ENCODE measurements at regions not wholly inside any gene's neighbourhood (a gene's known extent, or its start where the extent isn't known, plus 50 kb on each side); places are given as distances from the start of the nearest gene placed in this dataset.

DNA sequence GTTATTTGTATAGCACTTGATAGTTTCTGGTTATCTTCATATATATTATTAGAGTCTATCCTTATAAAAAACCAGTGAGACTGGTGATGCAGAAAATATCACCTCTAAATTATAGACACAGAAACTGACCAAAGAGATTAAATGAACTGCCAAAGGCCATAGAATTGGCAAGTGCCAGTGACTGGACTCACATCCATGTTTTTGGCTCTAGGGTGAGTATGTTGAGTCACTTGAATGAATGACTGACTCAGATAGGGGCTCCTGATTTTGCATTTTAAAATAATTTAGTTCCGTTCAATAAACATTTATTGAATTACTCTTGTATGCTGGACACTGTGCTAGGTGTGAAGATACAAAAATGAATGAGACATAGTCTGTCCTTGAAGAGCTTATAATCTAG lies 70.7 kb downstream of the NR2F1 start:
- Histone ChIP-seq H4K20me1 (ENCODE audit: insufficient read depth) (no peaks in the 10 kb centered on the region), H3K9me3 (no peaks in the 10 kb centered on the region; the same call in 1 of the 2 replicates), H3K9me2 (no peaks in the 10 kb centered on the region), H3K4me1 (ENCODE audit: control insufficient read depth in 1 of 2, insufficient read depth in 2 of 2, low read depth in 1 of 2, low read length in 1 of 2) (no peaks in the 10 kb centered on the region; a peak in 2 of 4 replicates), H2AFZ (ENCODE audit: low read depth) (no peak overlapping the region), H3K79me2 (ENCODE audit: insufficient read depth) (no peaks in the 10 kb centered on the region), H3K9ac (no peak overlapping the region), H3K27me3 (ENCODE audit: insufficient read depth) (no peaks in the 10 kb centered on the region), H3K27ac (ENCODE audit: low read depth in 2 of 2, low read length in 1 of 2) (no peak overlapping the region), H3F3A (replicated peaks; ENCODE audit: insufficient read depth) (no peaks in the 10 kb centered on the region), H3K36me3 (replicated peaks in 1 of 2; ENCODE audit: control insufficient read depth in 1 of 2, insufficient read depth in 2 of 2, low read length in 1 of 2) (peaks cover 0 to 5% of the 10 kb centered on the region in 2 experiments), H3K4me3 (ENCODE audit: low read depth in 2 of 2, low read length in 1 of 2) (no peak overlapping the region), H3K4me2 (no peak overlapping the region)
- no peak for DNase-seq
- no peak for TF ChIP-seq FOXJ3 (CRISPR knock-in tag; IDR thresholded peaks at IDR 0.05)
- TF ChIP-seq GATA2 (CRISPR knock-in tag; IDR thresholded peaks at IDR 0.05): no peak
- TF ChIP-seq TAF1 (IDR thresholded peaks at IDR 0.05; ENCODE audit: borderline replicate concordance, low read depth, low read length): no peak
- ChIA-PET POLR2A (no interaction called here), CTCF (no interaction called here)
- WGBS (ENCODE audit: low lambda C conversion rate): 90% methylated on average over 1 of the region's 1 CpG

DNA sequence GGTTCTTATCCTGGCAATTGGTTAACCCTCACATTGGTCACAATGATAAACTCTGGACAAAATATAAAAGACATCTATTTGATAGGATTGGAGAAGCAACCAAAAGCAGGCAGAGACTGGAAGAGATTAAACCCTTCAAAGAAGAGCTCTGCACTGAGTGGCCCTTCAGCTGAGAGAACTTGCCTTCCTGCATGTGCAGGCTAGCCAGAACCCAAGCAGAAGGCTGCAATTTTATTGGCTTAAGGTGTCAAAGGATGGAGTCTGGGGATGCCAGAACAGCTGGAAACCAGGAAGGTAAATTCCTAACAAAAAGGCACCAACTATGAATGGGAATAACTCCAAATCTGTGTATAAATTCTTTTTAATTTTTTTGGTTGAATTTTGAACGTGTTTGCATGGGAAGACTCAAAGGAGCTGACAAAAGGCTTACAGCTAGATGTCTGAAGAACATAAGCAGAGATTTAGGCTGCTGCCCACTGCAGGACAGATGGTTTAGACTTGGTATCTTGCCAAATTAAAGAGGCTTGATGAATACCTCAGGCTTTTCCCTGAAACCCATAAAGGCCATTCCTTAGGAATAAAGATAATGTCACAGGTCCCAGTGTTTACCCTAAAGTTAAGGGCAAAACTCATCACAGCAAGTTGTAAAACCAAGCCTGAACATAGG lies 66.3 kb downstream of the NR2F1 start:
- DNase-seq: no peak
- TF ChIP-seq TAF1 (IDR thresholded peaks at IDR 0.05; ENCODE audit: borderline replicate concordance, low read depth, low read length) (no peak), ELF1 (IDR thresholded peaks at IDR 0.05) (no peak), CHD2 (IDR thresholded peaks at IDR 0.05; ENCODE audit: low read length, partially characterized antibody) (no peak), FOXM1 (IDR thresholded peaks at IDR 0.05; ENCODE audit: low read depth) (no peak), GABPA (IDR thresholded peaks at IDR 0.05; ENCODE audit: low read depth) (no peak), FOSL2 (IDR thresholded peaks at IDR 0.05; ENCODE audit: borderline replicate concordance, low read depth) (no peak), RXRA (IDR thresholded peaks at IDR 0.05; ENCODE audit: borderline replicate concordance, low read depth) (no peak), REST (IDR thresholded peaks at IDR 0.05; ENCODE audit: low read depth, low read length) (no peak), MXI1 (IDR thresholded peaks at IDR 0.05; ENCODE audit: low read depth, low read length) (no peak), NFIC (IDR thresholded peaks at IDR 0.05; ENCODE audit: borderline replicate concordance) (no peak), SMC3 (IDR thresholded peaks at IDR 0.05; ENCODE audit: low read depth, low read length) (no peak), RCOR1 (IDR thresholded peaks at IDR 0.05; ENCODE audit: low read length) (no peak)
- TF ChIP-seq, protein P1, sequence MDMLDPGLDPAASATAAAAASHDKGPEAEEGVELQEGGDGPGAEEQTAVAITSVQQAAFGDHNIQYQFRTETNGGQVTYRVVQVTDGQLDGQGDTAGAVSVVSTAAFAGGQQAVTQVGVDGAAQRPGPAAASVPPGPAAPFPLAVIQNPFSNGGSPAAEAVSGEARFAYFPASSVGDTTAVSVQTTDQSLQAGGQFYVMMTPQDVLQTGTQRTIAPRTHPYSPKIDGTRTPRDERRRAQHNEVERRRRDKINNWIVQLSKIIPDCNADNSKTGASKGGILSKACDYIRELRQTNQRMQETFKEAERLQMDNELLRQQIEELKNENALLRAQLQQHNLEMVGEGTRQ (IDR thresholded peaks at IDR 0.05; ENCODE audit: borderline replicate concordance, low read depth, low read length): no peak
- Histone ChIP-seq H3K79me2 (ENCODE audit: insufficient read depth) (no peaks in the 10 kb centered on the region), H2AFZ (ENCODE audit: low read depth) (no peak overlapping the region), H3K4me1 (ENCODE audit: control insufficient read depth in 1 of 2, insufficient read depth in 2 of 2, low read depth in 1 of 2, low read length in 1 of 2) (no peaks in the 10 kb centered on the region; a peak in 1 of 4 replicates), H3K9ac (no peak overlapping the region), H4K20me1 (ENCODE audit: insufficient read depth) (no peaks in the 10 kb centered on the region), H3K9me3 (no peaks in the 10 kb centered on the region; the same call in 1 of the 2 replicates), H3K4me3 (ENCODE audit: low read depth in 2 of 2, low read length in 1 of 2) (no peak overlapping the region), H3K27ac (ENCODE audit: low read depth in 2 of 2, low read length in 1 of 2) (no peak overlapping the region; a peak in 1 of 4 replicates), H3K27me3 (ENCODE audit: insufficient read depth) (no peaks in the 10 kb centered on the region), H3K4me2 (no peak overlapping the region), H3K36me3 (replicated peaks in 1 of 2; ENCODE audit: control insufficient read depth in 1 of 2, insufficient read depth in 2 of 2, low read length in 1 of 2) (peaks cover 0 to 5% of the 10 kb centered on the region in 2 experiments), H3K9me2 (no peaks in the 10 kb centered on the region), H3F3A (replicated peaks; ENCODE audit: insufficient read depth) (peaks cover 5% of the 10 kb centered on the region)
- ChIA-PET CTCF (interaction anchor here (0.6 to 0.9 kb wide), 3 partner anchors 20 to 739 kb away, joined by 3 read pairs; no protein-coding TSS in a partner anchor), POLR2A (no interaction called here)
- 60% methylated on average over 1 of the region's 1 CpG for WGBS (ENCODE audit: low lambda C conversion rate)
